Skeletal muscle cell (primary cell): ENCODE measurements at regions not wholly inside any gene's neighbourhood (a gene's known extent, or its start where the extent isn't known, plus 50 kb on each side); places are given as distances from the start of the nearest gene placed in this dataset.

Experiments used
- DNase-seq: peaks from one replicate; pipeline ENCODE4 v3.0.0-alpha.2; 2010; ENCODE audit warnings: low read depth
- H3K4me3 ChIP-seq: 2 replicates; pipeline ENCODE4 v1.5.1; 2011; ENCODE audit warnings: low read depth, mild to moderate bottlenecking, control low read depth, low read length, moderate library complexity

- H3K4me3 ChIP-seq, result no peak overlapping the region
- no peak for DNase-seq
Measured at GRCh38 chr10:42969147-42969546, 107.7 kb upstream of the RET start.

- H3K4me3 ChIP-seq, result no peak overlapping the region
- DNase-seq, result no peak
Measured at GRCh38 chr10:42969909-42970308, 107.0 kb upstream of the RET start.

- no peak overlapping the region for H3K4me3 ChIP-seq
- no peak for DNase-seq
Measured at GRCh38 chr10:42970451-42971250, 106.2 kb upstream of the RET start.

- DNase-seq, result no peak
- no peak overlapping the region for H3K4me3 ChIP-seq
Measured at GRCh38 chr10:42971251-42971599, 105.6 kb upstream of the RET start.

- no peak overlapping the region for H3K4me3 ChIP-seq
- no peak for DNase-seq
Measured at GRCh38 chr10:42972946-42973345, 103.9 kb upstream of the RET start.

- no peak overlapping the region for H3K4me3 ChIP-seq
- no peak for DNase-seq
Measured at GRCh38 chr10:42973411-42973810, 103.5 kb upstream of the RET start.

GRCh38 chr10:42973870-42974692 lies 102.8 kb upstream of the RET start:
- H3K4me3 ChIP-seq, result no peak overlapping the region
- DNase-seq, result no peak

- no peak for DNase-seq
- no peak overlapping the region for H3K4me3 ChIP-seq
Measured at GRCh38 chr10:42974693-42975002, 102.2 kb upstream of the RET start.

GRCh38 chr10:42975005-42975493 lies 101.8 kb upstream of the RET start:
- no peak for DNase-seq

GRCh38 chr10:42975558-42976340 lies 101.1 kb upstream of the RET start:
- no peak for DNase-seq
- H3K4me3 ChIP-seq, result no peak overlapping the region

More at GRCh38 chr10:42975005-42975493, 101.8 kb upstream of the RET start:
- no peak overlapping the region for H3K4me3 ChIP-seq

- no peak for DNase-seq
- H3K4me3 ChIP-seq, result no peak overlapping the region
Measured at GRCh38 chr10:42976351-42977031, 100.4 kb upstream of the RET start.

- no peak for DNase-seq
- H3K4me3 ChIP-seq, result no peak overlapping the region
Measured at GRCh38 chr10:42977032-42977416, 99.8 kb upstream of the RET start.

- H3K4me3 ChIP-seq, result no peak overlapping the region
- DNase-seq, result no peak
Measured at GRCh38 chr10:42979181-42979580, 97.7 kb upstream of the RET start.

GRCh38 chr10:42979721-42980467 lies 97.0 kb upstream of the RET start:
- DNase-seq, result no peak

GRCh38 chr10:42980553-42981357 lies 96.1 kb upstream of the RET start:
- DNase-seq, result no peak
- H3K4me3 ChIP-seq, result no peak overlapping the region

More at GRCh38 chr10:42979721-42980467, 97.0 kb upstream of the RET start:
- H3K4me3 ChIP-seq, result no peak overlapping the region

GRCh38 chr10:42981358-42982236 lies 95.3 kb upstream of the RET start:
- no peak overlapping the region for H3K4me3 ChIP-seq
- DNase-seq, result no peak

- H3K4me3 ChIP-seq, result no peak overlapping the region
- DNase-seq, result no peak
Measured at GRCh38 chr10:42982891-42983506, 93.9 kb upstream of the RET start.
